Parathyroid adenoma (tissue), 2 donors: ENCODE measurements at regions not wholly inside any gene's neighbourhood (a gene's known extent, or its start where the extent isn't known, plus 50 kb on each side); places are given as distances from the start of the nearest gene placed in this dataset.
A peak's percentile ranks its signal among the peaks of the same experiment; 100 is the strongest.

Experiments
- H2AFZ ChIP-seq: fragments of 300-600 bp; sonication (generic); one replicate; pipeline ENCODE4 v1.7.0; 2017; ENCODE audit warnings: antibody characterized with exemption, mild to moderate bottlenecking
- H3K27ac ChIP-seq: fragments of 300-600 bp; sonication (generic); one replicate; pipeline ENCODE4 v1.7.0; 2017
- H3K27me3 ChIP-seq: fragments of 300-600 bp; sonication (generic); one replicate; pipeline ENCODE4 v1.7.0; 2017; ENCODE audit warnings: low read length; ENCODE audit not compliant: control insufficient read depth, insufficient read depth
- H3K36me3 ChIP-seq: fragments of 300-600 bp; sonication (generic); one replicate; pipeline ENCODE4 v1.7.0; 2017; ENCODE audit warnings: low read length; ENCODE audit not compliant: control insufficient read depth, insufficient read depth
- H3K4me1 ChIP-seq: fragments of 300-600 bp; sonication (generic); one replicate; pipeline ENCODE4 v1.7.0; 2017; ENCODE audit warnings: control low read depth
- H3K4me2 ChIP-seq: fragments of 300-600 bp; sonication (generic); one replicate; pipeline ENCODE4 v1.7.0; 2017; ENCODE audit warnings: low read length
- H3K4me3 ChIP-seq: fragments of 300-600 bp; sonication (generic); one replicate; pipeline ENCODE4 v1.7.0; 2017; ENCODE audit warnings: low read depth, low read length
- H3K79me2 ChIP-seq: fragments of 300-600 bp; sonication (generic); one replicate; pipeline ENCODE4 v1.7.0; 2017; ENCODE audit warnings: control low read depth
- H3K9ac ChIP-seq: fragments of 300-600 bp; sonication (generic); one replicate; pipeline ENCODE4 v1.7.0; 2017; ENCODE audit warnings: mild to moderate bottlenecking
- H3K9me3 ChIP-seq: fragments of 300-600 bp; sonication (generic); one replicate; pipeline ENCODE4 v1.7.0; 2017; ENCODE audit warnings: low read length; ENCODE audit not compliant: control insufficient read depth
- TF ChIP-seq, protein P1 (sequence below): fragments of 300-600 bp; sonication (generic); IDR thresholded peaks from one replicate; pipeline ENCODE4 v1.7.0; 2017; ENCODE audit warnings: antibody characterized with exemption, mild to moderate bottlenecking
- donor health status: primary hyperparathyroidism.

DNA sequence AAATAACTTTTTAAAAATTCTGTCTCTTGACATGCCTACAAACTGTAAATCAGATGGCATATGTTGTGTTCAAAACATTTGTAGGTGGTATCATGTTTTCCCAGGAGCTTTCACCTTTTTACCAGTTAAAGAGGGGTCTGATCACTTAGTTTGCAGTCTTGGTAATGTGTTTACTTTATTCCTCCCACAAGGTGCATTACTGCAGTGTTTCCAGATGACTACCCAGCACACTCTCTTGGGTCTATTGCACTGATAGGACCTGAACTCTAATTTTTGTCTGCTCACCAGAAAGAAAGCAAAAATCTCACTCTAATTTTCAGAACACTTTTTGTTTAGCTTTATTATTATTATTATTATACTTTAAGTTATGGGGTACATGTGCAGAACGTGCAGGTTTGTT, 734.1 kb downstream of the GBE1 start:
- no peaks in the 10 kb centered on the region for H3K27me3 ChIP-seq
- H3K9me3 ChIP-seq = no peaks in the 10 kb centered on the region
- no peak overlapping the region for H3K27ac ChIP-seq
- H3K4me1 ChIP-seq = no peaks in the 10 kb centered on the region
- H3K4me2 ChIP-seq = no peak overlapping the region
- TF ChIP-seq, protein P1, sequence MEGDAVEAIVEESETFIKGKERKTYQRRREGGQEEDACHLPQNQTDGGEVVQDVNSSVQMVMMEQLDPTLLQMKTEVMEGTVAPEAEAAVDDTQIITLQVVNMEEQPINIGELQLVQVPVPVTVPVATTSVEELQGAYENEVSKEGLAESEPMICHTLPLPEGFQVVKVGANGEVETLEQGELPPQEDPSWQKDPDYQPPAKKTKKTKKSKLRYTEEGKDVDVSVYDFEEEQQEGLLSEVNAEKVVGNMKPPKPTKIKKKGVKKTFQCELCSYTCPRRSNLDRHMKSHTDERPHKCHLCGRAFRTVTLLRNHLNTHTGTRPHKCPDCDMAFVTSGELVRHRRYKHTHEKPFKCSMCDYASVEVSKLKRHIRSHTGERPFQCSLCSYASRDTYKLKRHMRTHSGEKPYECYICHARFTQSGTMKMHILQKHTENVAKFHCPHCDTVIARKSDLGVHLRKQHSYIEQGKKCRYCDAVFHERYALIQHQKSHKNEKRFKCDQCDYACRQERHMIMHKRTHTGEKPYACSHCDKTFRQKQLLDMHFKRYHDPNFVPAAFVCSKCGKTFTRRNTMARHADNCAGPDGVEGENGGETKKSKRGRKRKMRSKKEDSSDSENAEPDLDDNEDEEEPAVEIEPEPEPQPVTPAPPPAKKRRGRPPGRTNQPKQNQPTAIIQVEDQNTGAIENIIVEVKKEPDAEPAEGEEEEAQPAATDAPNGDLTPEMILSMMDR = no peak
- H3K36me3 ChIP-seq = no peaks in the 10 kb centered on the region
- H2AFZ ChIP-seq = no peak overlapping the region
- no peaks in the 10 kb centered on the region for H3K79me2 ChIP-seq
- H3K4me3 ChIP-seq = no peak overlapping the region
- H3K9ac ChIP-seq = no peak overlapping the region

DNA sequence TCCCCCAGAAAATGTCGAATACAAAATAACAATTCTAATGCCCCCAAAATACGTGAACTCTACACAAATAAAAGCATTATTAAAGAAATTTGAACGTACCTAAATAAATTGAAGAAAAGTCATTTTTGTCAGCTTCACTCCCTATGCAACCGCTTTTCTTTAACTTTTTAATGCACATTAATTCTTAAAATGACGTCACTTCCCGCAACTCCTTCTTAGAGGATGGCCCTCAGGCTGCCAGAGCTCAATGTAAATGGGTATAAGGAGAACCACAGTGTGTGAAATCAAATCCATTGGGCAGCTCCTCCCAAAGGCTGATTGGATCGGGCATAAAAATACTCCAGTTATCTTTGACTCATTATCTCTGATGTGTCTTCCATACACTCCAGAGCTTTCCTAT, 736.9 kb downstream of the GBE1 start:
- TF ChIP-seq, protein P1 = no peak
- Histone ChIP-seq H3K4me1 (no peaks in the 10 kb centered on the region), H3K9ac (no peak overlapping the region), H2AFZ (no peak overlapping the region), H3K9me3 (no peaks in the 10 kb centered on the region), H3K4me3 (no peak overlapping the region), H3K4me2 (no peak overlapping the region), H3K79me2 (no peaks in the 10 kb centered on the region), H3K36me3 (no peaks in the 10 kb centered on the region), H3K27ac (no peak overlapping the region), H3K27me3 (no peaks in the 10 kb centered on the region)

DNA sequence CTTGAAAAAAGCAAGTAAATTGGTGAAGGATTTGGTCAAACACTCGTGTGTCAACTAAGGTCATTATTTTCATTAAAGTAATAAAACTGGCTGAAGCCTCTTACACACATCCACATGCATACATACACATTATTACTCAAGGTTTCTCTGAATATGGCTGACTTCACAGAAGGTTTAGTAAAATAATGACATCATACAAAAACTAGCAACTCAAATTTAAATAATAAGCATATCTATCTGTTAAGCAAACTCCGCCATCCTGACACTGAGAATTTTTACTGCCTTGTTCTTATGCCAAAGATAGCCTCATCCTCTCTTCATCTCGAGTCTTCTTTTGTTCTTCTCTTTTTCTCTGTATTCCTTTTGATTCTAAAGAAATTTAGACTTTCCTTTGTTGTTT, 739.1 kb downstream of the GBE1 start:
- no peak overlapping the region for H3K9ac ChIP-seq
- no peak overlapping the region for H3K4me3 ChIP-seq
- no peaks in the 10 kb centered on the region for H3K79me2 ChIP-seq
- H3K9me3 ChIP-seq = no peaks in the 10 kb centered on the region
- no peaks in the 10 kb centered on the region for H3K27me3 ChIP-seq
- TF ChIP-seq, protein P1 = no peak
- H3K4me1 ChIP-seq = no peaks in the 10 kb centered on the region
- no peaks in the 10 kb centered on the region for H3K36me3 ChIP-seq
- no peak overlapping the region for H3K27ac ChIP-seq
- no peak overlapping the region for H3K4me2 ChIP-seq
- no peak overlapping the region for H2AFZ ChIP-seq

DNA sequence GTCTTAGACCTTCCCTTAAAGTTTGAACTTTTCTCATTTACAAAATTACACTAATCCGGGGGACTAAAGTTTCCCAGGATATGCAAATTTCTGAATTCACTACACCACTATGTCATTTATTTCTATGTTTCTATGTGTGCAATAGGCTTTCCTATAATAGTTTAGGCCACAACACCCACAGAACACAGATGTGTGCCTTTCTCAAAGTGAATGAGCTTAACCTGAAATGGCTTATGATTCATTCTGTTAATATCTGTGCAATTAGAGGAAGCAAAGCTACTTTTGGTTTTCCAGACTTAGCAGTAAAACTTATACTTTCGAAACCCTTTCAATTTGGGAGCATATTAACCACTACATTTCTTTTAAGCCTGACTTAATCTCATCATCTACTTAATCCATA, 748.1 kb downstream of the GBE1 start:
- H3K27me3 ChIP-seq = no peaks in the 10 kb centered on the region
- no peak overlapping the region for H3K4me3 ChIP-seq
- no peaks in the 10 kb centered on the region for H3K36me3 ChIP-seq
- H3K9me3 ChIP-seq = no peaks in the 10 kb centered on the region
- no peak overlapping the region for H3K9ac ChIP-seq
- no peak overlapping the region for H3K27ac ChIP-seq
- H2AFZ ChIP-seq = no peak overlapping the region
- H3K4me2 ChIP-seq = no peak overlapping the region
- no peaks in the 10 kb centered on the region for H3K79me2 ChIP-seq
- TF ChIP-seq, protein P1 = no peak
- H3K4me1 ChIP-seq = no peaks in the 10 kb centered on the region

DNA sequence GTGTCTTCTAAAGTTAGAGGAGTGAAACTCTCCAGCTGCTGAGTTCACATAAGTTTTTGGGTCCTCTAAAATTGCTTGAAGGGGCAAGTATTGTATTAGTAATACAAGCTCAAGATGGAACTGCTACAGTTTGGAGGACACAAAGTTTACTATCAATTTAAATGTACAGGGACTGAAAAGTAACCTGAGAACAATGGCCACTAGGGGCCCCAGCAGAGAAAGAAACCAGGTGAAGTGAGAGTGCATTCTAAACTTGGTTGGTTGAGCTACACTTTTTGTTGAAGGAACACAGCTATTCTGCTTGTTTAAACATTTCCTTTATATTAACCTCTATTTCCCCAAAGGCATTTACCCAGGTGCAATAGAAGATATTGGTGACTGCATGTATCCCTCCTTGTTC, 755.5 kb downstream of the GBE1 start:
- H3K79me2 ChIP-seq = no peaks in the 10 kb centered on the region

More for the DNA sequence above, 755.5 kb downstream of the GBE1 start:
- Histone ChIP-seq H3K27ac (no peak overlapping the region), H3K4me3 (no peak overlapping the region), H3K4me1 (no peaks in the 10 kb centered on the region), H3K4me2 (no peak overlapping the region), H2AFZ (no peak overlapping the region), H3K36me3 (no peaks in the 10 kb centered on the region), H3K27me3 (no peaks in the 10 kb centered on the region), H3K9me3 (no peaks in the 10 kb centered on the region), H3K9ac (no peak overlapping the region)
- TF ChIP-seq, protein P1 = peak; percentile 11
